Natural killer cell (primary cell): ENCODE measurements at regions not wholly inside any gene's neighbourhood (a gene's known extent, or its start where the extent isn't known, plus 50 kb on each side); places are given as distances from the start of the nearest gene placed in this dataset.

Experiments
- ATAC-seq, 3 donors: fragments of 150-1000 bp in 2 of 3; fragments of 200-7000 bp in 1 of 3; cut with Tn5 transposase; 1 replicate in 1 of 3; 2 replicates in 2 of 3; pipeline ENCODE4 v1.10.0; 2021; ENCODE audit warnings: mild to moderate bottlenecking in 2 of 3, moderate library complexity in 2 of 3
- DNase-seq, 2 donors: peaks; one replicate each; pipeline versions ENCODE4 v3.0.0 to v3.0.0-alpha.2; 2013 to 2021; ENCODE audit warnings: mixed read lengths in 1 of 2
- H3K27ac ChIP-seq: one replicate; pipeline ENCODE4 v1.5.1; 2013; ENCODE audit warnings: mild to moderate bottlenecking, low read length
- H3K27me3 ChIP-seq: one replicate; pipeline ENCODE4 v1.6.1; 2013; ENCODE audit warnings: low read length; ENCODE audit not compliant: control insufficient read depth, insufficient read depth
- H3K36me3 ChIP-seq: one replicate; pipeline ENCODE4 v1.6.1; 2013; ENCODE audit warnings: low read length; ENCODE audit not compliant: control insufficient read depth, insufficient read depth
- H3K4me1 ChIP-seq: one replicate; pipeline ENCODE4 v1.6.1; 2013; ENCODE audit warnings: low read length; ENCODE audit not compliant: control insufficient read depth, insufficient read depth
- H3K4me3 ChIP-seq: one replicate; pipeline ENCODE4 v1.5.1; 2013; ENCODE audit warnings: low read length
- H3K9me3 ChIP-seq: one replicate; pipeline ENCODE4 v1.6.1; 2013; ENCODE audit warnings: low read length; ENCODE audit not compliant: control insufficient read depth, insufficient read depth
- H3K27ac Mint-ChIP-seq, 2 donors: one replicate each; pipeline ENCODE4 v1.8.0; 2022; ENCODE audit warnings: mild to moderate bottlenecking in 2 of 2, mixed read lengths in 2 of 2, moderate library complexity in 1 of 2
- H3K27me3 Mint-ChIP-seq, 2 donors: one replicate each; pipeline ENCODE4 v1.8.0; 2022; ENCODE audit warnings: low read depth in 2 of 2, mixed read lengths in 2 of 2
- H3K36me3 Mint-ChIP-seq: one replicate; pipeline ENCODE4 v1.8.0; 2022; ENCODE audit warnings: mixed read lengths
- H3K4me1 Mint-ChIP-seq, 2 donors: one replicate each; pipeline ENCODE4 v1.8.0; 2022; ENCODE audit warnings: mixed read lengths in 2 of 2
- H3K4me3 Mint-ChIP-seq: one replicate; pipeline ENCODE4 v1.8.0; 2022; ENCODE audit warnings: mild to moderate bottlenecking, moderate library complexity, mixed read lengths
- H3K9me3 Mint-ChIP-seq, 2 donors: one replicate each; pipeline ENCODE4 v1.8.0; 2022; ENCODE audit warnings: mixed read lengths in 2 of 2
- CTCF ChIP-seq: fragments of 200-600 bp; IDR thresholded peaks from one replicate; pipeline ENCODE4 v1.8.0; 2022; ENCODE audit warnings: antibody characterized with exemption
- WGBS: methylation state at CpG from one replicate; pipeline ENCODE4 v1.1.7; 2013; ENCODE audit warnings: missing lambda C conversion rate; ENCODE audit not compliant: insufficient coverage; 5-methylcytosine and 5-hydroxymethylcytosine counted together
- intact Hi-C: fragments of 100-400 bp; cut with micrococcal nuclease; formaldehyde crosslinking; loops from one replicate; pipeline ENCODE4 v1.14.2; 2022

GRCh38 chr4:1475277-1476139, 69.3 kb upstream of the NKX1-1 start:
- Mint-ChIP-seq H3K27ac (no peak overlapping the region), H3K36me3 (no peaks in the 10 kb centered on the region), H3K9me3 (peaks cover 0 to 7% of the 10 kb centered on the region in 2 donors), H3K27me3 (peaks cover 0 to 18% of the 10 kb centered on the region in 2 donors), H3K4me1 (no peaks in the 10 kb centered on the region), H3K4me3 (no peak overlapping the region)
- Histone ChIP-seq H3K27ac (no peak overlapping the region), H3K36me3 (no peaks in the 10 kb centered on the region), H3K9me3 (peaks cover 6% of the 10 kb centered on the region), H3K4me1 (no peaks in the 10 kb centered on the region), H3K4me3 (no peak overlapping the region), H3K27me3 (peaks cover 4% of the 10 kb centered on the region)
- 78% methylated on average over 1 of the region's 1 CpG for WGBS
- intact Hi-C loops = no loop called here
- DNase-seq (no peak), ATAC-seq (no peak)
- TF ChIP-seq CTCF = no peak

- Mint-ChIP-seq H3K4me3 (no peak overlapping the region), H3K9me3 (peaks cover 0 to 7% of the 10 kb centered on the region in 2 donors), H3K4me1 (no peaks in the 10 kb centered on the region), H3K36me3 (no peaks in the 10 kb centered on the region), H3K27me3 (peaks cover 0 to 18% of the 10 kb centered on the region in 2 donors), H3K27ac (no peak overlapping the region)
- H3K4me1 ChIP-seq = no peaks in the 10 kb centered on the region
- H3K36me3 ChIP-seq = no peaks in the 10 kb centered on the region
- H3K27me3 ChIP-seq = peaks cover 4% of the 10 kb centered on the region
- no peaks in the 10 kb centered on the region for H3K9me3 ChIP-seq
- no peak for ATAC-seq
- DNase-seq = peak in 1 of 2 donors; percentile 9
- WGBS = 78% methylated on average over 14 of the region's 14 CpGs
- no peak overlapping the region for H3K27ac ChIP-seq
- TF ChIP-seq CTCF = no peak
- H3K4me3 ChIP-seq = no peak overlapping the region
- intact Hi-C loops = no loop called here
Measured at GRCh38 chr4:1474126-1475090, 68.2 kb upstream of the NKX1-1 start.

GRCh38 chr4:1473718-1474117, 67.5 kb upstream of the NKX1-1 start:
- Mint-ChIP-seq H3K36me3 (no peaks in the 10 kb centered on the region), H3K4me1 (no peaks in the 10 kb centered on the region), H3K4me3 (no peak overlapping the region), H3K9me3 (peaks cover 0 to 7% of the 10 kb centered on the region in 2 donors), H3K27ac (no peak overlapping the region), H3K27me3 (peaks cover 0 to 18% of the 10 kb centered on the region in 2 donors)
- H3K4me3 ChIP-seq = no peak overlapping the region
- no peak for DNase-seq
- no peak for ATAC-seq
- H3K36me3 ChIP-seq = no peaks in the 10 kb centered on the region
- WGBS = 87% methylated on average over 8 of the region's 8 CpGs
- peaks cover 4% of the 10 kb centered on the region for H3K27me3 ChIP-seq
- no peaks in the 10 kb centered on the region for H3K4me1 ChIP-seq
- intact Hi-C loops = no loop called here
- H3K9me3 ChIP-seq = no peaks in the 10 kb centered on the region
- no peak overlapping the region for H3K27ac ChIP-seq
- no peak for TF ChIP-seq CTCF
